IPS-18a (cell line): ENCODE measurements at regions not wholly inside any gene's neighbourhood (a gene's known extent, or its start where the extent isn't known, plus 50 kb on each side); places are given as distances from the start of the nearest gene placed in this dataset.
"Not testable (repeated sequence)": the region's sequence is repeated elsewhere in the genome, so short reads cannot be mapped to it uniquely, and the experiment has no call there.

Experiments
- H3K27ac ChIP-seq: one replicate; pipeline ENCODE4 v1.5.1; 2013; ENCODE audit warnings: low read length
- H3K27me3 ChIP-seq: one replicate; pipeline ENCODE4 v1.6.1; 2013; ENCODE audit warnings: mild to moderate bottlenecking, low read length; ENCODE audit not compliant: control insufficient read depth, insufficient read depth
- H3K36me3 ChIP-seq: one replicate; pipeline ENCODE4 v1.6.1; 2013; ENCODE audit warnings: low read depth, low read length; ENCODE audit not compliant: control insufficient read depth
- H3K4me1 ChIP-seq: one replicate; pipeline ENCODE4 v1.6.1; 2013; ENCODE audit warnings: low read depth, low read length; ENCODE audit not compliant: control insufficient read depth
- H3K4me3 ChIP-seq: one replicate; pipeline ENCODE4 v1.5.1; 2013; ENCODE audit warnings: low read length
- H3K9ac ChIP-seq: one replicate; pipeline ENCODE4 v1.6.1; 2013; ENCODE audit warnings: mild to moderate bottlenecking, low read length, moderate library complexity
- H3K9me3 ChIP-seq: one replicate; pipeline ENCODE4 v1.6.1; 2013; ENCODE audit warnings: low read depth, low read length; ENCODE audit not compliant: control insufficient read depth

DNA sequence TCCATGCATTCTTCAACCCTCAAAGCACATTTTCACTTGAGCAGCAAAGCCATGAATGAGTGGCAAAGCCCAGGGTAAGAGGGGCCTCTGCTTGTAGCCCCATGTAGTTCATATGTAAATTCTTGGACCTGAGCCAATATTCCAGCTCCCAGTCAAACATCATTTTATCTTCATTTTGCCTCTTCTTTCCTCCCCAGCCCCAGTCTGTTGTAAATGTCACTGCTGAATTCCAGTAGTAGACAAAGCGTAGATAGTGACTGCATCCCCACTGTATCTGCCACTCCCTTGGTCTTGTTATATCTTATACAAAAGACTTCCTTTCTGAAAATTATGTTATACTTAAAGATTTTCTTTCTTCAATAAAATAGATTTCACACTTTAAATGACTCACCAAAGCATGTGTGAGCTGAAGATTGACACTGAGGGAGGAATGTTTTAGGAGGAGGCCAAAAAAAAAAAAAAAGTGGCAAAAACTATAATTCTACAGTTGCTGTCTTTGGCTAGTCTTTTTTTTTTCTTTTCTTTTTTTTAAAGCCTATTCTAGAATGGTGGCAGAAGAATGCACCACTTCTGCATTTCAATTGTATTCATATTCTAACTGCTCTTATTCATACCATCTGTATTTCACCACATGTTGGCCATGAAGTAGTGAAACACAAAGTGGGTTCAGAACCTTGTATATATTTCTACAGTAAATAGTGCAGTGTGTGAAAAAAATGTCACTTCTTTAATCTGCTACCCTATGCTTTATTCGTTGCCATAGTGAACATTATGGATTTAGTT lies 306.1 kb downstream of the CPS1 start:
- H3K9ac ChIP-seq, result peak overlapping the region; percentile 13
- peaks cover 44% of the 10 kb centered on the region for H3K4me1 ChIP-seq
- H3K27me3 ChIP-seq, result no peaks in the 10 kb centered on the region
- H3K36me3 ChIP-seq, result no peaks in the 10 kb centered on the region
- H3K4me3 ChIP-seq, result no peak overlapping the region
- no peak overlapping the region for H3K27ac ChIP-seq
- no peaks in the 10 kb centered on the region for H3K9me3 ChIP-seq

DNA sequence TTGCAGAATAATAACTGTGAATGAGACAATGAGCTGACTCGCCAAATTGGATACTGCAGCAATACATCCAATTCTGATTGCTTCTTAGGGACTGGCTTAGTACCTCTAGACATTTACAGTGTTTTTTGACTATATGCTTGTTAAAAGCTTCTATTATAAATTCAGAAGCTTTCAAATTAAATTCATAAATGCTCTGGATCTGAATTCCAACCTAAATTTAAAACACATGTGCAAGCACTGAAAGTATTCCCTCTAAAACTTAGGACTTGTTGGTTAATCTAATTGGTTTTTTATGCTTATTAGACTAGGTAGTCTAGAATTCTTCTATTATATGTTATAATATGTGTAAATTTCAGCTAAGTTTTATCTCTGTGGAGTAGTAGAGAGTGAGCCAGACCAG lies 306.9 kb downstream of the CPS1 start:
- H3K9ac ChIP-seq, result no peak overlapping the region
- no peaks in the 10 kb centered on the region for H3K9me3 ChIP-seq
- H3K27me3 ChIP-seq, result no peaks in the 10 kb centered on the region
- H3K4me1 ChIP-seq, result peaks cover 44% of the 10 kb centered on the region
- H3K27ac ChIP-seq, result no peak overlapping the region
- no peaks in the 10 kb centered on the region for H3K36me3 ChIP-seq
- H3K4me3 ChIP-seq, result no peak overlapping the region

DNA sequence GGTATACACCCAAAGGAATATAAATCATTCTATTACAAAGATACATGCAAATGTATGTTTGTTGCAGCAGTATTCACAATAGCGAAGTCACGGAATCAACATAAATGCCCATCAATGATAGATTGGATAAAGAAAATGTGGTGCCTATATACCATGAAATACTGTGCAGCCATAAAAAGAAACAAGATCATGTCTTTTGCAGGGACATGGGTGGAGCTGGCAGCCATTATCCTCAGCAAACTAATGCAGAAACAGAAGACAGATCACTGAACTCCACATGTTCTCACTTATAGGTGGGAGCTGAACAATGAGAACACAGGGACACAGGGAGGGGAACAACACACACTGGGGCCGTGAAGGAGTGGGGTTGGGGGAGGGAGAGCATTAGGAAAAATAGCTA lies 315.2 kb downstream of the CPS1 start:
- H3K9me3 ChIP-seq, H3K4me3 ChIP-seq, H3K27ac ChIP-seq, H3K4me1 ChIP-seq, H3K27me3 ChIP-seq, H3K36me3 ChIP-seq, H3K9ac ChIP-seq: not testable (repeated sequence)

DNA sequence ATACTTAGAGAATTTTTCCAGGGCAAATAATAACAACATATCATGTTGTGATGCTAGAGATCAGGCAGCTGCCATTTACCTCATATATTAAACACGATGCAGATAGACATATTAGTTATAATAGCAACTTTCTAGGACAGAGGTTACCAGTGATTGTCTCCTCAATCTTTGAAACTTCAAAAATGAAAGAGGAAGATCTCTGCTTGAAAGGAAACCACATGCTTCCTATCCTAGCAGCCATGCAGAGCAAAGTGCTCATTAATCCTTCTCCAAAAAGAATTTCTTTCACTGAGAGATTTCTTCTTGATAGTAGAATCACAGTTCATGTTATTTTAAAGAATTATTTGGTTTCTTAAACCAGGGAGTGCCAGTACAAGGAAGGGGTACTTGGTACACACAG lies 317.2 kb downstream of the CPS1 start:
- no peaks in the 10 kb centered on the region for H3K4me1 ChIP-seq

DNA sequence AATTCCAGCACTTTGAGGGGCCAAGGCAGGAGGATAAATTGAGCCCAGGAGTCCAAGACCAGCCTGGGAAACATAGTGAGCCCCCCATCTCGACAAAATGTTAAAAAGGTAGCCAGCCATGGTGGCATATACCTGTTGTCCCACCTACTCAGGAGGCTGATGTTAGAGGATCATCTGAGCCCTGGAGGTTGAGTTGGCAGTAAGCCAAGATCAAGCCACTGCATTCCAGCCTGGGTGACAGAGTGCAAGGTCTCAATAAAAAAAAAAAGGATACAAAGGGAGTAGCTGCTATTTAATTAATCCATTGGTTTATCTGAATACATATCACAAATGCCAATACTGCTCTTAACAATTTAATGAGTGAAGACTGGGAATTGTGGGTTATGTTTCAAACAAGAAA lies 327.8 kb downstream of the CPS1 start:
- no peak overlapping the region for H3K4me3 ChIP-seq
- H3K27me3 ChIP-seq, result no peaks in the 10 kb centered on the region
- no peaks in the 10 kb centered on the region for H3K4me1 ChIP-seq
- H3K9ac ChIP-seq, result no peak overlapping the region
- no peaks in the 10 kb centered on the region for H3K36me3 ChIP-seq
- H3K9me3 ChIP-seq, result no peaks in the 10 kb centered on the region
- H3K27ac ChIP-seq, result no peak overlapping the region

More for the DNA sequence above, 317.2 kb downstream of the CPS1 start:
- Histone ChIP-seq H3K27ac (no peak overlapping the region), H3K4me3 (no peak overlapping the region), H3K9me3 (no peaks in the 10 kb centered on the region), H3K36me3 (no peaks in the 10 kb centered on the region), H3K9ac (no peak overlapping the region), H3K27me3 (no peaks in the 10 kb centered on the region)

DNA sequence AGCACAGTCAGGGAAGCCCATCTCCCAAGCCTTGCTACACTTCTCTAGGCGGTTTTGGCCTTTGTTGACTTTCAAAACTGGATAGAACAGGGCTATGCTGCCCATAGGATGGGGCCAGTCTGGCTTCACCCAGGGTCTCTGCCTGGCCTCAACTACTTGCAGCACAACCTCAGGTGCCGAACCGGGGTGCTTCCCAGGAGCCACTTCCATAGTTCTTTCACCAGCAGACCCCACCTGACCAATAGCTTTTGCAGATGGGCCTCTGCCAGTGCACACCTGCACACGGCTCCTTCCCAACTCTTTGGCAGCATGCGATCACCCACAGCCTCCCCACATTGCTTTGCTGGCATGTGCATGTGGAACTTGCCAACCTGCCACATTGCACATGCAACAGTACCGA lies 331.6 kb downstream of the CPS1 start:
- no peaks in the 10 kb centered on the region for H3K9me3 ChIP-seq
- no peak overlapping the region for H3K27ac ChIP-seq
- H3K4me3 ChIP-seq, result no peak overlapping the region
- H3K9ac ChIP-seq, result no peak overlapping the region
- no peaks in the 10 kb centered on the region for H3K4me1 ChIP-seq
- no peaks in the 10 kb centered on the region for H3K36me3 ChIP-seq
- no peaks in the 10 kb centered on the region for H3K27me3 ChIP-seq

DNA sequence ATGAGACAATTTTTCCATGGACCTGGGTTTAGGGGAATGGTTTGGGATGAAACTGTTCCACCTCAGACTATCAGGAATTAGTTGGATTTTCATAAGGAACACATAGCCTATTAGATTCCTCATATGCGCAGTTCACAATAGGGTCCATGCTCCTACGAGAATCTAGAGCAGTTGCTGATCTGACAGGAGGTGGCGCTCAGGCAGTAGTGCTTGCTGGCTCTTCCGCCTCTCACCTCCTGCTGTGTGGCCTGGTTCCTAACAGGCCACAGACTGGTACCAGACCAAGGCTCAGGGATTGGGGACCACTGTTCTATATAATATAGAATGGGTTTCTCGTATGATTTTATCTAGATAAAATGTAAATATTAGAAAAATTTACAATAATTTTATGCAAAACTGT lies 338.7 kb downstream of the CPS1 start:
- Histone ChIP-seq H3K27me3 (no peaks in the 10 kb centered on the region), H3K9ac (no peak overlapping the region), H3K4me1 (no peaks in the 10 kb centered on the region)

DNA sequence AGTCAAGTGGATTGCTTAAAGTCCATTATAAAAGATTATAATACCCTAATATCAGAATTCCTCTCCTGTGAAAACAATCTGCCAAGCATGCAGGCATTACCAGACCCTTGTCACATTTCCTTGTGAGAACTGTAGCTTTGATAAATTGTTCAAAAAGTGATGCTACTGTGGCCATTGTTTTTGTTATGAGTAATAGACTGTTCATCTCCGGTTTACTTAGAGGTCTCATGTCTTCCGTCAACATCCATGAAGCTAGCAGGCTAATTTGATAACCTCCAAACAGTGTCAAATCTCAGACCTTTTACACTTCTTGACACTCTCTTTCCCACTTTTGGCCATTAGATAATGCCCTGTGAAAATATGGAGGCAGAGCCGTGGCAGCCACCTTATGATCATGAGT lies 342.7 kb downstream of the CPS1 start:
- no peaks in the 10 kb centered on the region for H3K9me3 ChIP-seq
- H3K9ac ChIP-seq, result no peak overlapping the region
- H3K27me3 ChIP-seq, result no peaks in the 10 kb centered on the region

More for the DNA sequence above, 338.7 kb downstream of the CPS1 start:
- no peaks in the 10 kb centered on the region for H3K9me3 ChIP-seq
- no peak overlapping the region for H3K4me3 ChIP-seq
- no peak overlapping the region for H3K27ac ChIP-seq
- H3K36me3 ChIP-seq, result no peaks in the 10 kb centered on the region

DNA sequence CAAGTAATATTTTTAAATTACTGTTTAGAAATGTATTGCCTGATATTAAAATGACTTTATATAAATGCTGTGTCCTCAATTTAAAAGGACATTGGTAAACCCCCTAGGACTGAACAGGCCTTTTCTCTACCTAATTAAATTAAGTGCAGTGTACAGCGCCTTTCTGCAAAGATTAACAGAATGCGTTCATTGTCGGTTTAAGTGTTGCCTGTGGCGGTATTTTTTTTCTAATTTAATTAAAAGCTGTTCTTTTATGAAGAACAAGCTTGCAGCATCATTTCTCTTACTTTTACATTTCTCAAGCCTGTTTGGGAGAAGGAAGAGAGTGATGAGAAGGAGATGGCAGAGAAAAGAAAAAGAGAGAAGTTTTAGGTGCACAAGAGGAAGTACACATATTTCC lies 344.9 kb downstream of the CPS1 start:
- Histone ChIP-seq H3K9me3 (no peaks in the 10 kb centered on the region), H3K9ac (no peak overlapping the region), H3K4me3 (no peak overlapping the region), H3K27ac (no peak overlapping the region), H3K4me1 (no peaks in the 10 kb centered on the region), H3K36me3 (no peaks in the 10 kb centered on the region), H3K27me3 (no peaks in the 10 kb centered on the region)

More for the DNA sequence above, 342.7 kb downstream of the CPS1 start:
- Histone ChIP-seq H3K4me3 (no peak overlapping the region), H3K36me3 (no peaks in the 10 kb centered on the region), H3K27ac (no peak overlapping the region), H3K4me1 (no peaks in the 10 kb centered on the region)

DNA sequence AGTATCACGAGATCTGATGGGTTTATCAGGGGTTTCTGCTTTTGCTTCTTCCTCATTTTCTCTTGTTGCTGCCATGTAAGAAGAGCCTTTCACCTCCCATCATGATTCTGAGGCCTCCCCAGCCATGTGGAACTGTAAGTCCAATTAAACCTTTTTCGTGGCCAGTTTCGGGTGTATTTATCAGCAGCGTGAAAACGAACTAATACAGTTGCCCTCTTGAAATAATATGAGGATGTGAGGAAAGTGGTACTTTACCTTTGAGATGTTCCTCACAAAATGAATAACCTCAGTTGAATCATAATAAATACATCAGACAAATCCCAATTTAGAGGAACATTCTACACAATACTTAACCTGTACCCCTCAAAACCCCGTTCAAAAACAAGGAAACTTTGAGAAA lies 356.4 kb downstream of the CPS1 start:
- Histone ChIP-seq H3K4me3 (no peak overlapping the region), H3K27ac (no peak overlapping the region), H3K9me3 (peaks cover 3% of the 10 kb centered on the region), H3K27me3 (no peaks in the 10 kb centered on the region), H3K9ac (no peak overlapping the region), H3K36me3 (no peaks in the 10 kb centered on the region), H3K4me1 (no peaks in the 10 kb centered on the region)

DNA sequence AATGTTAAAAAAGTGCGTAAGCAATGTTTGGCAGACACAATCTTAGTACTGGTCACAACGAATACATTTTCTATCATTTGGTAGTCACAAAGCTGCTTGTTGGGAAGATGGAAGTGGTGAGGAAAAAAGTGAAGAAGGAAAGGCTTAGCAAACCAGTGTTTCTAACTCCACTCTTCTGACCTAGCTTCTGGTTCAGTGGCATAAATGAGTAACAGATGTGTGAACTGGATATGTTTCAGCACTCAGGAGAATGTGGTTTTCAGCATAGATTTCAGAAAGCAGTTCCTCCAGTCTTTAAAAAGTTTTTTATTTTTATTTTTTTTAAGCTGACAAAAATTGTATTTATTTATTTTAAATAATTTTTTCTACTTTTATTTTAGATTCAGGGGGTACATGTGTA lies 357.1 kb downstream of the CPS1 start:
- no peak overlapping the region for H3K27ac ChIP-seq
- no peaks in the 10 kb centered on the region for H3K4me1 ChIP-seq

DNA sequence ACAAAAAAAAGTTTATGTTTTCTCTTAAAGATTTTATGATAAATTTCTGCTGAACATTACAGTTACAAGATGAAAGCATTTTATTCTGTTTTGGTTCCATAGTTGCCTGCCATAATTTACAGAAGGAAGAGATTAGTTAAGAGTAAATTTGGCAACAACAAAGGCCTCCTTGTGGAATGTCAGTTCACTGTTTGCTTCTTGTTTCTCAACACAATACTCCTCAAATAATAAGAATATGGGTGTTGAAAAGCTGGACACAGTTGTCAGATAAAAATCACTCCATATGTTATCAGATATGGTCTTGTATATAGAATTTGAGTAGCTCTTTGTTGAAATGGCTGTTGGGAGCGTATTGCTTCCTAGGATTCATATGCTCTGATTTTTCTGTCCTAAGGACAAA lies 359.5 kb downstream of the CPS1 start:
- H3K9ac ChIP-seq, result no peak overlapping the region
- no peaks in the 10 kb centered on the region for H3K36me3 ChIP-seq
- no peaks in the 10 kb centered on the region for H3K4me1 ChIP-seq
- H3K4me3 ChIP-seq, result no peak overlapping the region
- no peaks in the 10 kb centered on the region for H3K27me3 ChIP-seq
- peaks cover 3% of the 10 kb centered on the region for H3K9me3 ChIP-seq
- H3K27ac ChIP-seq, result no peak overlapping the region

More for the DNA sequence above, 357.1 kb downstream of the CPS1 start:
- no peaks in the 10 kb centered on the region for H3K27me3 ChIP-seq
- H3K4me3 ChIP-seq, result no peak overlapping the region
- no peaks in the 10 kb centered on the region for H3K36me3 ChIP-seq
- peaks cover 3% of the 10 kb centered on the region for H3K9me3 ChIP-seq
- H3K9ac ChIP-seq, result no peak overlapping the region
